MV-4-11 (cell line): ENCODE measurements at regions not wholly inside any gene's neighbourhood (a gene's known extent, or its start where the extent isn't known, plus 50 kb on each side); places are given as distances from the start of the nearest gene placed in this dataset.

Experiments
- DNase-seq: peaks from one replicate; lab custom pipeline; 2025; lab: John Stamatoyannopoulos, UW

- no peak for DNase-seq
Observed at GRCh38 chr3:30206051-30206450, 400.4 kb upstream of the TGFBR2 start.

GRCh38 chr3:30221619-30222018 is 384.8 kb upstream of the TGFBR2 start:
- peak; percentile 91 for DNase-seq

- DNase-seq, result no peak
Observed at GRCh38 chr3:30222441-30222840, 384.0 kb upstream of the TGFBR2 start.

- no peak for DNase-seq
Observed at GRCh38 chr3:30225021-30225420, 381.4 kb upstream of the TGFBR2 start.

GRCh38 chr3:30226601-30227151 is 379.7 kb upstream of the TGFBR2 start:
- no peak for DNase-seq

GRCh38 chr3:30227571-30228301 is 378.7 kb upstream of the TGFBR2 start:
- DNase-seq, result peak; percentile 94

GRCh38 chr3:30228302-30228631 is 378.1 kb upstream of the TGFBR2 start:
- no peak for DNase-seq

GRCh38 chr3:30231277-30232141 is 374.9 kb upstream of the TGFBR2 start:
- DNase-seq, result peak; percentile 34

- peak; percentile 47 for DNase-seq
Observed at GRCh38 chr3:30232142-30232541, 374.3 kb upstream of the TGFBR2 start.

- DNase-seq, result no peak
Observed at GRCh38 chr3:30233913-30234646, 372.3 kb upstream of the TGFBR2 start.

GRCh38 chr3:30236011-30236410 is 370.4 kb upstream of the TGFBR2 start:
- no peak for DNase-seq

- DNase-seq, result no peak
Observed at GRCh38 chr3:30241721-30242120, 364.7 kb upstream of the TGFBR2 start.

GRCh38 chr3:30245858-30246622 is 360.4 kb upstream of the TGFBR2 start:
- no peak for DNase-seq

- DNase-seq, result no peak
Observed at GRCh38 chr3:30248423-30248822, 358.0 kb upstream of the TGFBR2 start.

GRCh38 chr3:30252474-30252873 is 353.9 kb upstream of the TGFBR2 start:
- DNase-seq, result no peak

- no peak for DNase-seq
Observed at GRCh38 chr3:30253832-30254231, 352.6 kb upstream of the TGFBR2 start.

- no peak for DNase-seq
Observed at GRCh38 chr3:30256474-30256873, 349.9 kb upstream of the TGFBR2 start.

GRCh38 chr3:30258426-30259392 is 347.7 kb upstream of the TGFBR2 start:
- DNase-seq, result no peak

- no peak for DNase-seq
Observed at GRCh38 chr3:30259730-30260129, 346.7 kb upstream of the TGFBR2 start.

GRCh38 chr3:30260762-30261161 is 345.6 kb upstream of the TGFBR2 start:
- DNase-seq, result no peak
